Upper lobe of left lung (tissue), 4 donors: ENCODE measurements at regions not wholly inside any gene's neighbourhood (a gene's known extent, or its start where the extent isn't known, plus 50 kb on each side); places are given as distances from the start of the nearest gene placed in this dataset.

Experiments
- EP300 ChIP-seq, 4 donors: sonication (generic); formaldehyde crosslinking; IDR thresholded peaks; one replicate each; pipeline ENCODE4 v1.5.1; 2017; ENCODE audit warnings: antibody characterized with exemption in 4 of 4, control low read depth in 2 of 4
- POLR2A ChIP-seq, 4 donors: fragments of 450-650 bp; IDR thresholded peaks; one replicate each; pipeline ENCODE4 v1.5.1; 2016 to 2017; ENCODE audit warnings: antibody characterized with exemption in 4 of 4, mild to moderate bottlenecking in 2 of 4
- POLR2AphosphoS5 ChIP-seq, 2 donors: sonication (generic); formaldehyde crosslinking; IDR thresholded peaks; one replicate each; pipeline ENCODE4 v1.5.1; 2017; ENCODE audit warnings: antibody characterized with exemption in 2 of 2
- TF ChIP-seq, protein P1 (sequence below), 6 experiments: fragments of 450-650 bp in 4 of 6; fragments of 200-600 bp in 2 of 6; sonication (generic) in 2 of 6; IDR thresholded peaks; one replicate each; pipeline ENCODE4 v1.5.1; 2016 to 2019; ENCODE audit warnings: antibody characterized with exemption in 6 of 6

DNA sequence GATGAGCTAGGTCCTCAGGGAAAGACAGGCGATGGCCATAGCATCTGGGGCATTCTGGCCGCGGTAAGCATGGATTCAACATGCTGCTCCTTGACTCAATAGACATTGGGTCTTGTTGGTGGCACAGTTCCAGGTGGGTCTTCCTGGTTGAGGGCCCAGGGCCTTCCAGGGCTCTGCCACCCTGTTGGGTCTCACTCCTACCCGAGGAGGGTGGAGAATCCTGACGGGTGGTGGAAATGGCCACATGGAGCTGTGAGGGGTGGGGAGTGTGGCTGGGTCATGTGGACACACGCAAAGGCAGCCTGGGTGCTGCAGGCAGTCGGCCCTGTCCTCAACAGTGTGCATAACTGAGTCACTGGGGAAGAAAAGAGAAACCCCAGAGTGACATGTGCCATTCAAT lies 148.1 kb downstream of the KIF26A start:
- TF ChIP-seq, protein P1, sequence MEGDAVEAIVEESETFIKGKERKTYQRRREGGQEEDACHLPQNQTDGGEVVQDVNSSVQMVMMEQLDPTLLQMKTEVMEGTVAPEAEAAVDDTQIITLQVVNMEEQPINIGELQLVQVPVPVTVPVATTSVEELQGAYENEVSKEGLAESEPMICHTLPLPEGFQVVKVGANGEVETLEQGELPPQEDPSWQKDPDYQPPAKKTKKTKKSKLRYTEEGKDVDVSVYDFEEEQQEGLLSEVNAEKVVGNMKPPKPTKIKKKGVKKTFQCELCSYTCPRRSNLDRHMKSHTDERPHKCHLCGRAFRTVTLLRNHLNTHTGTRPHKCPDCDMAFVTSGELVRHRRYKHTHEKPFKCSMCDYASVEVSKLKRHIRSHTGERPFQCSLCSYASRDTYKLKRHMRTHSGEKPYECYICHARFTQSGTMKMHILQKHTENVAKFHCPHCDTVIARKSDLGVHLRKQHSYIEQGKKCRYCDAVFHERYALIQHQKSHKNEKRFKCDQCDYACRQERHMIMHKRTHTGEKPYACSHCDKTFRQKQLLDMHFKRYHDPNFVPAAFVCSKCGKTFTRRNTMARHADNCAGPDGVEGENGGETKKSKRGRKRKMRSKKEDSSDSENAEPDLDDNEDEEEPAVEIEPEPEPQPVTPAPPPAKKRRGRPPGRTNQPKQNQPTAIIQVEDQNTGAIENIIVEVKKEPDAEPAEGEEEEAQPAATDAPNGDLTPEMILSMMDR (IDR thresholded peaks at IDR 0.05), result no peak
- TF ChIP-seq POLR2AphosphoS5 (IDR thresholded peaks at IDR 0.05) (no peak), POLR2A (IDR thresholded peaks at IDR 0.05) (no peak), EP300 (IDR thresholded peaks at IDR 0.05) (no peak)
